GM12865 (cell line): ENCODE measurements at regions not wholly inside any gene's neighbourhood (a gene's known extent, or its start where the extent isn't known, plus 50 kb on each side); places are given as distances from the start of the nearest gene placed in this dataset.

Experiments used
- DNase-seq: peaks from one replicate; pipeline ENCODE4 v3.0.0; 2010; ENCODE audit warnings: low read depth
- H3K4me3 ChIP-seq: 2 replicates; pipeline ENCODE4 v1.5.1; 2011; ENCODE audit warnings: mild to moderate bottlenecking, low read depth, low read length, control low read depth
- TF ChIP-seq, protein P1 (sequence below): IDR thresholded peaks from 2 replicates; pipeline ENCODE4 v1.5.1; 2011; ENCODE audit warnings: low read length, control low read depth, low read depth, inconsistent platforms; ENCODE audit not compliant: insufficient read depth; ENCODE audit errors: missing control alignments

DNA sequence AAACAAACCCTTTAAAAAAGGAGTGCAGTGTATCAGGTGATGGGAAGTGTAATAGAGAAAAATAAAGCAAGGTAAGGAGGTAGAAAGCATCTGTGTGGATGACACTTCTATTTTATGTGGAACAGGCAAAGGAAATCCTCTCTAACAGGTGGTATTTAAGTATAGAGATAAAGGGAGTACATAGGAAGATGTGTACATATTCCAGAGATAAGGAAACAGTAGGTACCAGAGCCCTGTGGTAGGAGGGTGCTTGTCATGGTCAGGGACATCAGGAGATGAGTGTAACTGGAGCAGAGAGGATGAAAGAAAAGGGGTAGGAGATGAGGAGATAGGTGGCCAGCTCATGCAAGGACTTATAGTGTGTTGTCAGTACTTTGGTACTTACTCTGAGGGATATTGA is 65.8 kb downstream of the CHST2 start:
- TF ChIP-seq, protein P1, sequence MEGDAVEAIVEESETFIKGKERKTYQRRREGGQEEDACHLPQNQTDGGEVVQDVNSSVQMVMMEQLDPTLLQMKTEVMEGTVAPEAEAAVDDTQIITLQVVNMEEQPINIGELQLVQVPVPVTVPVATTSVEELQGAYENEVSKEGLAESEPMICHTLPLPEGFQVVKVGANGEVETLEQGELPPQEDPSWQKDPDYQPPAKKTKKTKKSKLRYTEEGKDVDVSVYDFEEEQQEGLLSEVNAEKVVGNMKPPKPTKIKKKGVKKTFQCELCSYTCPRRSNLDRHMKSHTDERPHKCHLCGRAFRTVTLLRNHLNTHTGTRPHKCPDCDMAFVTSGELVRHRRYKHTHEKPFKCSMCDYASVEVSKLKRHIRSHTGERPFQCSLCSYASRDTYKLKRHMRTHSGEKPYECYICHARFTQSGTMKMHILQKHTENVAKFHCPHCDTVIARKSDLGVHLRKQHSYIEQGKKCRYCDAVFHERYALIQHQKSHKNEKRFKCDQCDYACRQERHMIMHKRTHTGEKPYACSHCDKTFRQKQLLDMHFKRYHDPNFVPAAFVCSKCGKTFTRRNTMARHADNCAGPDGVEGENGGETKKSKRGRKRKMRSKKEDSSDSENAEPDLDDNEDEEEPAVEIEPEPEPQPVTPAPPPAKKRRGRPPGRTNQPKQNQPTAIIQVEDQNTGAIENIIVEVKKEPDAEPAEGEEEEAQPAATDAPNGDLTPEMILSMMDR: no peak
- no peak overlapping the region for H3K4me3 ChIP-seq
- DNase-seq: no peak

- no peak for DNase-seq
- no peak overlapping the region for H3K4me3 ChIP-seq
- TF ChIP-seq, protein P1: no peak
Observed at GRCh38 chr3:143187111-143187510, 67.5 kb downstream of the CHST2 start.

DNA sequence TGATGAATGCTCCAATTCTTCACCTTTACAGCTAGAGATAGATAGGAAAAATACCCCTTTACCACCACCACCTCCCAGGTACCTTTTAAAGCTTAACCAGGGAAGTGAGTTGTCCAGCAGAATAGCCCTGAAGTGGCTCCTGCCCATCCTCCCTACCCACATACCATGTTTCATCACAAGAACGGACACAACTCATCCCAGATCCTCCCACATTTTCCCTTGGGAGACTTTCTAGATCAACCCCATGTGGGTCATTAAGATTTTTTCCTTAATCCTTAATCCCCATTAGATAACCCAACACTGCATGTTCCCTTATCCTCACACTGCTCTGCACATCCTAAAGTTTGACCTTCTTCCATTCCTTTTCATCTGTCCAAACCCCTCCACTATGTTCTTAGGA is 69.3 kb downstream of the CHST2 start:
- TF ChIP-seq, protein P1: no peak
- DNase-seq: no peak
- H3K4me3 ChIP-seq: no peak overlapping the region

DNA sequence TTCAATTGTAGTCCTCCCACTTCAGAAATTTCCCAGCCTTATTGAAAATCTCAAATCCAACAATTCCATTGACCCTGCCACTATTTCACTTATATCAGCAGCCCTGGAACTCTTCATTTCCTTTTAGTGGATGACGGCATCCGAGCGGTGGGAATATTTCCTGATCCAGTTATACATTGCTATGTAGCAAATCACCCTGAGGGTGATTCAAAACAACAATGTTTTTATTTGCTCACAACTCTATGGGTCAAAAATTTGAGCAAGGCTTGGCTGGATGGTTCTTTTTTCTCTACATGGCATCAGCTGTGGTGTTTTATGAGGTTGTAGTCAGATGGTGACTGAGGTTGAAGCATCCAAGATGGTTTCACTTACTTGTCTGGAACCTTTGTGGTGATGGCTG is 70.5 kb downstream of the CHST2 start:
- TF ChIP-seq, protein P1: no peak

DNA sequence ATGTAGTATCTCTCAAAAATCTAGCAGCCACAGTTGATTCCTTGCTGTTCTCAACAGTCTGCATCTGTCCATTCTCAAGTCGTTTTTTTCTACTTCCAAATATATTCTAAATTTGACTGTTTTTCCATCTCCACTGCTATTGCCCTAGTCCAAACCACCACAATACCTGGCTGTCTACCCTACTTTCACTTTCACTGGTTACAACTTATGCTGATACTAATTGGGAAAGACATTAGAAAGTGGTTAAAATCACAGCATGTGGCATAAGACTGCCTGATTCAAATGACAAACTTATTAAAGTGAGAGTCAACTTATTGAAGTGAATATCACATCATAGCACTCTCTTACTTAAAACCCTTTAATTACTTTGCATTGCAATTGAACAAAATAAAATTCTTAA is 72.6 kb downstream of the CHST2 start:
- TF ChIP-seq, protein P1: no peak
- H3K4me3 ChIP-seq: no peak overlapping the region
- DNase-seq: no peak

More for the DNA sequence above, 70.5 kb downstream of the CHST2 start:
- no peak for DNase-seq
- no peak overlapping the region for H3K4me3 ChIP-seq

- H3K4me3 ChIP-seq: no peak overlapping the region
- DNase-seq: no peak
- TF ChIP-seq, protein P1: no peak
Observed at GRCh38 chr3:143200001-143200924, 80.7 kb downstream of the CHST2 start.
